ENCODE measurements at regions not wholly inside any gene's neighbourhood (a gene's known extent, or its start where the extent isn't known, plus 50 kb on each side); places are given as distances from the start of the nearest gene placed in this dataset.

GRCh38 chr16:85991425-85991824, 92.5 kb downstream of the IRF8 start:
- DNase-seq, result no peak

- no peak for DNase-seq
Observed at GRCh38 chr16:85991856-85992255, 92.9 kb downstream of the IRF8 start.

- DNase-seq, result no peak
Observed at GRCh38 chr16:85992359-85992758, 93.4 kb downstream of the IRF8 start.

GRCh38 chr16:85992779-85993178, 93.8 kb downstream of the IRF8 start:
- no peak for DNase-seq

- no peak for DNase-seq
Observed at GRCh38 chr16:85994492-85995490, 95.8 kb downstream of the IRF8 start.

- no peak for DNase-seq
Observed at GRCh38 chr16:85995541-85996423, 96.8 kb downstream of the IRF8 start.

GRCh38 chr16:85996843-85997242, 97.9 kb downstream of the IRF8 start:
- no peak for DNase-seq

- no peak for DNase-seq
Observed at GRCh38 chr16:85998171-85998867, 99.4 kb downstream of the IRF8 start.

- no peak for DNase-seq
Observed at GRCh38 chr16:85998868-85999729, 100.1 kb downstream of the IRF8 start.

- DNase-seq, result no peak
Observed at GRCh38 chr16:85999778-86000177, 100.8 kb downstream of the IRF8 start.

- no peak for DNase-seq
Observed at GRCh38 chr16:86002178-86002900, 103.4 kb downstream of the IRF8 start.

GRCh38 chr16:86007524-86007923, 108.6 kb downstream of the IRF8 start:
- no peak for DNase-seq

GRCh38 chr16:86010680-86011141, 111.7 kb downstream of the IRF8 start:
- no peak for DNase-seq

GRCh38 chr16:86011532-86011931, 112.6 kb downstream of the IRF8 start:
- no peak for DNase-seq

- DNase-seq, result no peak
Observed at GRCh38 chr16:86012221-86012620, 113.3 kb downstream of the IRF8 start.

- DNase-seq, result no peak
Observed at GRCh38 chr16:86013867-86014266, 114.9 kb downstream of the IRF8 start.

- DNase-seq, result no peak
Observed at GRCh38 chr16:86015606-86016005, 116.6 kb downstream of the IRF8 start.

GRCh38 chr16:86016201-86016965, 117.4 kb downstream of the IRF8 start:
- DNase-seq, result peak; percentile 9 to 56

GRCh38 chr16:86018071-86018470, 119.1 kb downstream of the IRF8 start:
- DNase-seq, result no peak

GRCh38 chr16:86018487-86018886, 119.5 kb downstream of the IRF8 start:
- DNase-seq, result no peak
